ENCODE measurements at regions not wholly inside any gene's neighbourhood (a gene's known extent, or its start where the extent isn't known, plus 50 kb on each side); places are given as distances from the start of the nearest gene placed in this dataset.

DNA sequence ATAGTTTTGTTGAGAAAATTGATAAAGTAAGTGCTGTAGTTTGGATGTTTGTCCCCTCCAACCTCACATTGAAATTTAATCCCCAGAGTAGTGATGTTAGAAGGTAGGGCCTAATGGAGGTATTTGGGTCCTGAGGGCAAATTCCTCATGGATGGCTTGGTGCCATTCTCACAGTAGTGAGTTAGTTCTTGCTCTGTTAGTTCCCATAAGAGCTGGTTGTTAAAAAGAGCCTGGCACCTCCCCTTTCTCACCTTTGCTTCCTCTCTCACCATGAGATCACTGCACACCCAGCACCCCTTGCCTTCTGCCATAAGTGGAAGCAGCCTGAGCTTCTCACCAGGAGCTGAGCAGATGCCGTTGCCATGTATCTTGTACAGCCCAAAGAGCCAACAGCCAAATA is 354.8 kb upstream of the NFIA start:
- DNase-seq (ENCODE audit: low read depth, low spot score), result no peak
- Histone ChIP-seq H3K9me3 (ENCODE audit: control insufficient read depth, insufficient read depth, low read length) (no peaks in the 10 kb centered on the region), H3K4me3 (ENCODE audit: low read depth, low read length) (no peak overlapping the region), H3K27me3 (ENCODE audit: control insufficient read depth, insufficient read depth, low read length) (no peaks in the 10 kb centered on the region), H3K27ac (ENCODE audit: low read depth, low read length) (no peak overlapping the region)
- ChIA-PET CTCF (no interaction called here), POLR2A (no interaction called here)
- no peak for TF ChIP-seq CTCF (IDR thresholded peaks at IDR 0.05; ENCODE audit: low read depth, low read length)

DNA sequence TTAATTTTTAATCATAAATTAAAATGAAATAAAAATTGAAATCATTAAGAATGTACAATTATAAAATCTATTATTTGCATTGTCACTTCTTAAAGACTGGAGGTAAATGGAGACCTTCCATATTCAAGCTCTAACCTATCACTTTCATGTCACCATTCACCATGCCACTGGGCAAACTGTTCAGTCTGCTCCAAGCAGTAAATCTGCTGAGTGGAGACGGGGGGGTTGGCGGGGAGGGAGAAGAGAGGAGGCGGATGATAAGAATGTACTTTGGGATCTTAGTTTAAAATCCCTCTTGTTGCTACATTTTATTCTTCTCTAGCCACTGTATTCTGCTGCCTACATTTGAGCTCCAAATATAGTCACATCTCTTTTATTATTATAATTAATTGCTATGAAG is 365.9 kb upstream of the NFIA start:
- no peaks in the 10 kb centered on the region for H3K9me3 ChIP-seq (ENCODE audit: control insufficient read depth, insufficient read depth, low read length)
- H3K27ac ChIP-seq (ENCODE audit: low read depth, low read length), result no peak overlapping the region
- ChIA-PET CTCF (no interaction called here), POLR2A (no interaction called here)
- H3K4me3 ChIP-seq (ENCODE audit: low read depth, low read length), result no peak overlapping the region
- no peaks in the 10 kb centered on the region for H3K27me3 ChIP-seq (ENCODE audit: control insufficient read depth, insufficient read depth, low read length)
- TF ChIP-seq CTCF (IDR thresholded peaks at IDR 0.05; ENCODE audit: low read depth, low read length), result no peak
- no peak for DNase-seq (ENCODE audit: low read depth, low spot score)

DNA sequence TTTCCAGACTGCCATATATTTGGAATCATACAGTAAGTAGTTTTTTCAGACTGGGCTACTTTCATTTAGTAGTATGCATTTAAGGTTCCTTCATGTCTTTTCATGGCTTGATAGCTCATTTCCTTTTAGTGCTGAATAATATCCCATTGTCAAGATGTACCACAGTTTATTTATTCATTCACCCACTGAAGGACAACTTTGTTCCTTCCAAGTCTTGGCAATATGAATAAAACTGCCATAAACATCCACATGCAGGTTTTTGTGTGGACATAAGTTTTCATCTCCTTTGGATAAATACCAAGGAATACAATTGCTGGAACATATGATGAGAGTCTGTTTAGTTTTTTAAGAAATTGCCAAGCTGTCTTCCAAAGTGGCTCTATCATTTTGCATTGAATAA is 366.4 kb upstream of the NFIA start:
- no peak overlapping the region for H3K4me3 ChIP-seq (ENCODE audit: low read depth, low read length)
- no peaks in the 10 kb centered on the region for H3K27me3 ChIP-seq (ENCODE audit: control insufficient read depth, insufficient read depth, low read length)
- DNase-seq (ENCODE audit: low read depth, low spot score), result no peak
- ChIA-PET CTCF (no interaction called here), POLR2A (no interaction called here)
- no peak for TF ChIP-seq CTCF (IDR thresholded peaks at IDR 0.05; ENCODE audit: low read depth, low read length)
- H3K27ac ChIP-seq (ENCODE audit: low read depth, low read length), result no peak overlapping the region
- H3K9me3 ChIP-seq (ENCODE audit: control insufficient read depth, insufficient read depth, low read length), result no peaks in the 10 kb centered on the region

DNA sequence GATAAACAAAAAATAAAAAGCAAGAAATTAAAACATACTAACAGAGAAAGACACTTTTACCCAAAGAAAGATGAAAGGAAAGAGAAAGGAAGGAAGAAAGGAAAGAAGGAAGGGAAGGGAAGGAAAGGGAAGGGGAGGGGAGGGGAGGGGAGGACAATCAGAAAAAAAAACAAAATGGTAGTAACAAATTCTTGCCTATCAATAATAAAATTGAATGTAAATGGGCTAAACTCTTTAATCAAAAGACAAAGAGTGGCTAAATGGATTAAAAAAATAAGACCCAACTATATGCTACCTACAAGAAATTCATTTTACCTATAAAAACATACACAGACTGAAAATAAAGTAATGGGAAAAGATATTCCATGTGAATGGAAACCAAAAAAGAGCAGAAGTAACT is 372.9 kb upstream of the NFIA start:
- no peak overlapping the region for H3K4me3 ChIP-seq (ENCODE audit: low read depth, low read length)
- TF ChIP-seq CTCF (IDR thresholded peaks at IDR 0.05; ENCODE audit: low read depth, low read length), result no peak
- ChIA-PET CTCF (no interaction called here), POLR2A (no interaction called here)
- DNase-seq (ENCODE audit: low read depth, low spot score), result no peak
- no peaks in the 10 kb centered on the region; the same call in 1 of the 2 replicates for H3K9me3 ChIP-seq (ENCODE audit: control insufficient read depth, insufficient read depth, low read length)
- no peak overlapping the region for H3K27ac ChIP-seq (ENCODE audit: low read depth, low read length)
- no peaks in the 10 kb centered on the region for H3K27me3 ChIP-seq (ENCODE audit: control insufficient read depth, insufficient read depth, low read length)

- no peak for TF ChIP-seq CTCF (IDR thresholded peaks at IDR 0.05; ENCODE audit: low read depth, low read length)
- DNase-seq (ENCODE audit: low read depth, low spot score), result no peak
- Histone ChIP-seq H3K9me3 (ENCODE audit: control insufficient read depth, insufficient read depth, low read length) (no peaks in the 10 kb centered on the region; the same call in 1 of the 2 replicates), H3K4me3 (ENCODE audit: low read depth, low read length) (no peak overlapping the region), H3K27ac (ENCODE audit: low read depth, low read length) (no peak overlapping the region), H3K27me3 (ENCODE audit: control insufficient read depth, insufficient read depth, low read length) (no peaks in the 10 kb centered on the region)
- ChIA-PET POLR2A (no interaction called here), CTCF (no interaction called here)
Measured at GRCh38 chr1:60705026-60705425, 377.3 kb upstream of the NFIA start.
